ENCODE measurements at regions not wholly inside any gene's neighbourhood (a gene's known extent, or its start where the extent isn't known, plus 50 kb on each side); places are given as distances from the start of the nearest gene placed in this dataset.

DNA sequence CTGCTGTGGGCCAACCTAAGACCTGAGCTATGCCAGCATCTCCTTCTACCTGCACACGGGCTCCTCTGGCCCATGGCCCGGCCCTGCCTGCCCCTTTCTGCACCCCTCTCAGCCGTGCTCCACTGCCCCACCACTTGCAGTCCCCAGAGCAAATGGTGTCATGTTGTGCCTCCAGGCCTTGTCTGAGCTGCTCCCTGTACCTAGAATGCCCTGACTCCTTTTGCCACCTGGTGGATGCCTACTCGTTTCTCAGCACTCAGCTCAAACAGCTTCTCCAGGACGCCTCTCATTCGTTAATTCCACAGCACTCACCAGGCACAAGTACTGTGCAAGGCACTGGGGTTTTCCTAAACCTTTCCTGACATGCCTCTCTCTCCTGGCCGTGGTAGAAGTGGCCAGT lies 63.2 kb upstream of the PNMA1 start:
- Histone ChIP-seq H3K4me2 (ENCODE audit: insufficient read depth, low read length) (no peak overlapping the region), H2AFZ (ENCODE audit: low read length) (no peak overlapping the region), H3K4me1 (ENCODE audit: insufficient read depth, low read length) (peaks cover 6% of the 10 kb centered on the region), H3K9me3 (ENCODE audit: low read depth, low read length) (no peaks in the 10 kb centered on the region), H4K20me1 (ENCODE audit: insufficient read depth, low read length) (peaks cover 58% of the 10 kb centered on the region), H3K79me2 (ENCODE audit: insufficient read depth, low read length) (peaks cover 84% of the 10 kb centered on the region), H3K27ac (ENCODE audit: low read depth, low read length) (no peak overlapping the region), H3K4me3 (ENCODE audit: insufficient read depth, low read length) (no peak overlapping the region), H3K36me3 (ENCODE audit: insufficient read depth, low read length) (peaks cover 1% of the 10 kb centered on the region), H3K27me3 (ENCODE audit: insufficient read depth, low read length) (no peaks in the 10 kb centered on the region)
- TF ChIP-seq, protein P1, sequence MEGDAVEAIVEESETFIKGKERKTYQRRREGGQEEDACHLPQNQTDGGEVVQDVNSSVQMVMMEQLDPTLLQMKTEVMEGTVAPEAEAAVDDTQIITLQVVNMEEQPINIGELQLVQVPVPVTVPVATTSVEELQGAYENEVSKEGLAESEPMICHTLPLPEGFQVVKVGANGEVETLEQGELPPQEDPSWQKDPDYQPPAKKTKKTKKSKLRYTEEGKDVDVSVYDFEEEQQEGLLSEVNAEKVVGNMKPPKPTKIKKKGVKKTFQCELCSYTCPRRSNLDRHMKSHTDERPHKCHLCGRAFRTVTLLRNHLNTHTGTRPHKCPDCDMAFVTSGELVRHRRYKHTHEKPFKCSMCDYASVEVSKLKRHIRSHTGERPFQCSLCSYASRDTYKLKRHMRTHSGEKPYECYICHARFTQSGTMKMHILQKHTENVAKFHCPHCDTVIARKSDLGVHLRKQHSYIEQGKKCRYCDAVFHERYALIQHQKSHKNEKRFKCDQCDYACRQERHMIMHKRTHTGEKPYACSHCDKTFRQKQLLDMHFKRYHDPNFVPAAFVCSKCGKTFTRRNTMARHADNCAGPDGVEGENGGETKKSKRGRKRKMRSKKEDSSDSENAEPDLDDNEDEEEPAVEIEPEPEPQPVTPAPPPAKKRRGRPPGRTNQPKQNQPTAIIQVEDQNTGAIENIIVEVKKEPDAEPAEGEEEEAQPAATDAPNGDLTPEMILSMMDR (IDR thresholded peaks at IDR 0.05; ENCODE audit: extremely low read depth, low read depth, low read length): no peak
- DNase-seq (ENCODE audit: insufficient read length, low spot score, missing footprints): no peak

DNA sequence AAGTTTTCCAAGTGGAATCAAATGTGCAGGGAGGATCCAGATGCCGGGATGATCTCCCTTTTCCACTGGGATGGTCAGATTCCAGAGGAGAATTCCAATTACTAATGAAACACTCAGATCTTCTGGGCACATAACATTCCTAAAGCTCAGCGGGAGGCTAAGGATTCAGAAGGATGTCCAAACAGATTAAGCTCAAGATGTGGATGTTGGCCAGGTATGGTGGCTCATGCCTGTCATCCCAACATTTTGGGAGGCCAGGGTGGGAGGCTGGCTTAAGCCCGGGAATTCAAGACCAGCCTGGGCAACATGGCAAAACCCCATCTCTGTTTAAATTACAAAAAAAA lies 62.0 kb upstream of the PNMA1 start:
- Histone ChIP-seq H3K9me3 (ENCODE audit: low read depth, low read length) (no peaks in the 10 kb centered on the region), H2AFZ (ENCODE audit: low read length) (no peak overlapping the region), H3K27me3 (ENCODE audit: insufficient read depth, low read length) (no peaks in the 10 kb centered on the region), H3K36me3 (ENCODE audit: insufficient read depth, low read length) (no peaks in the 10 kb centered on the region), H4K20me1 (ENCODE audit: insufficient read depth, low read length) (peaks cover 68% of the 10 kb centered on the region), H3K27ac (ENCODE audit: low read depth, low read length) (no peak overlapping the region), H3K4me2 (ENCODE audit: insufficient read depth, low read length) (no peak overlapping the region), H3K79me2 (ENCODE audit: insufficient read depth, low read length) (peaks cover 81% of the 10 kb centered on the region), H3K4me1 (ENCODE audit: insufficient read depth, low read length) (peaks cover 11% of the 10 kb centered on the region), H3K4me3 (ENCODE audit: insufficient read depth, low read length) (no peak overlapping the region)
- TF ChIP-seq, protein P1 (IDR thresholded peaks at IDR 0.05; ENCODE audit: extremely low read depth, low read depth, low read length): no peak
- DNase-seq (ENCODE audit: insufficient read length, low spot score, missing footprints): no peak

DNA sequence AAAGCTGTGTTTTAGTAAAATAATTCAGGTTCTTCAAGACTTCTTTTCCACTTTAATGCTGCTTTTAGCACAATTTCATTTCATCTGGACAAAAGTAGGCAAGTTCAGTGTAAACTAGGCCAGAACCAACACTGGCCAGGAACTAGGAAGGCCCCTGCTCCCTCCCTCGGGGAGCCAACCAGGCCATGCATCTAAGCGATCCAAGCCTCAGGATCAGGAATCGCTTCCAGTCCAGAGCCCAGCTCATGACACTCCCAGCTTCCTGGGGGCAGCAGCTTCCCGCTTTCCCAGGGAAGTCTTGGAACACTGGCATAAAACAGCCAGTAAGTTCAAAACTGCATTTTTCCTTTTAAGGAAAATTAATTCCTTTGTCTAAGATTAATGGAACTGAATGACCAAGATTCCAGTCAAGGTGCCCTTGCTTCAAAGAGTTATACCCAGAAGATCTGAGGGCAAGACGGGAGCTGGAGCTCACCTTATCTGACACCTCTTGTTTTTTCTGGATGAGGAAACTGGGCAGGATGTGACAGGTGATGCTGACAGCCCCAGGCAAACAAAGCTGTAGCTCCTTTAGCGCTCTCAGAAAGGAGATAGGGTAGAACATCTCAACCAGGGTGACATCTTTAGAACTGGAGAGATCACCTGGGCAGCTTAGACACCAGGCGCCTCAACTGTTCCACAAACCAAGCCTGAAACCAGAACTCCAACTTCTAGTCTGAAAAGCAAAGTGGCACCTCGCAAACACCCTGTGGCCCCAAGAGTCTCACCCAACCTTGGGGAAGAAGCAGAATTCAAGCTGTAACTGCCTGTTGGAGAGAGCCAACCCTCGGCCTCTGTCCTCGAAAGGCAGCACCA lies 61.4 kb upstream of the PNMA1 start:
- Histone ChIP-seq H3K4me2 (ENCODE audit: insufficient read depth, low read length) (no peak overlapping the region), H3K79me2 (ENCODE audit: insufficient read depth, low read length) (peaks cover 81% of the 10 kb centered on the region), H3K4me3 (ENCODE audit: insufficient read depth, low read length) (no peak overlapping the region), H4K20me1 (ENCODE audit: insufficient read depth, low read length) (peaks cover 71% of the 10 kb centered on the region), H3K27ac (ENCODE audit: low read depth, low read length) (no peak overlapping the region), H3K36me3 (ENCODE audit: insufficient read depth, low read length) (no peaks in the 10 kb centered on the region), H3K4me1 (ENCODE audit: insufficient read depth, low read length) (peaks cover 11% of the 10 kb centered on the region), H2AFZ (ENCODE audit: low read length) (no peak overlapping the region), H3K9me3 (ENCODE audit: low read depth, low read length) (no peaks in the 10 kb centered on the region), H3K27me3 (ENCODE audit: insufficient read depth, low read length) (no peaks in the 10 kb centered on the region)
- no peak for DNase-seq (ENCODE audit: insufficient read length, low spot score, missing footprints)
- TF ChIP-seq, protein P1 (IDR thresholded peaks at IDR 0.05; ENCODE audit: extremely low read depth, low read depth, low read length): no peak

DNA sequence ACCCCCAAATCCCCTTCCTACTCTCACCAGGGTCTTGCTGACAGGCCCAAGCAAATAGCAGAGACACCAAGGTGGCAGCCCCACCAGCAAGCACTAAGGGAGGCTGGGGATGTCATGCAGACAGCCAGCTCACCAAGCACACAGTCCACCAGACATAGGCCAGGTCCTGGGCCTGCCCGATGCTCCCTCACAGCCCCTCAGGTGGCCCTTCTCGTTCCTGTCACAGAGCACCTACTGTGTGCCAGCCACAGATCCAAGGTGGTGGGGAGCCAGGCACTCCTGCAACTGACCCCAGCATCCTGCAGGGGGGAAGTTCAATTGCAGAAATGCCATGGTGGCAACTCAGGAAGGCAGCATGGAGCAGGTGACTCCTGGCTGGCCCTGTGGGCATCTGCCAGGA lies 60.5 kb upstream of the PNMA1 start:
- H4K20me1 ChIP-seq (ENCODE audit: insufficient read depth, low read length): peaks cover 78% of the 10 kb centered on the region
- H3K4me1 ChIP-seq (ENCODE audit: insufficient read depth, low read length): peaks cover 11% of the 10 kb centered on the region
- H3K4me3 ChIP-seq (ENCODE audit: insufficient read depth, low read length): no peak overlapping the region

More for the DNA sequence above, 60.5 kb upstream of the PNMA1 start:
- no peak overlapping the region for H2AFZ ChIP-seq (ENCODE audit: low read length)
- DNase-seq (ENCODE audit: insufficient read length, low spot score, missing footprints): no peak
- no peaks in the 10 kb centered on the region for H3K36me3 ChIP-seq (ENCODE audit: insufficient read depth, low read length)
- H3K27ac ChIP-seq (ENCODE audit: low read depth, low read length): no peak overlapping the region
- H3K79me2 ChIP-seq (ENCODE audit: insufficient read depth, low read length): peaks cover 83% of the 10 kb centered on the region
- H3K9me3 ChIP-seq (ENCODE audit: low read depth, low read length): no peaks in the 10 kb centered on the region
- TF ChIP-seq, protein P1 (IDR thresholded peaks at IDR 0.05; ENCODE audit: extremely low read depth, low read depth, low read length): no peak
- no peaks in the 10 kb centered on the region for H3K27me3 ChIP-seq (ENCODE audit: insufficient read depth, low read length)
- no peak overlapping the region for H3K4me2 ChIP-seq (ENCODE audit: insufficient read depth, low read length)
